HS-5 (cell line): ENCODE measurements at regions not wholly inside any gene's neighbourhood (a gene's known extent, or its start where the extent isn't known, plus 50 kb on each side); places are given as distances from the start of the nearest gene placed in this dataset.

Experiments
- DNase-seq: peaks from one replicate; pipeline ENCODE4 v3.0.0-alpha.2; 2012; ENCODE audit warnings: low read depth

GRCh38 chr1:110765640-110766335 is 91.0 kb upstream of the KCNA3 start:
- no peak for DNase-seq

GRCh38 chr1:110763149-110763548 is 88.4 kb upstream of the KCNA3 start:
- no peak for DNase-seq

GRCh38 chr1:110760321-110760720 is 85.6 kb upstream of the KCNA3 start:
- DNase-seq = no peak

GRCh38 chr1:110756506-110756905 is 81.8 kb upstream of the KCNA3 start:
- DNase-seq = no peak

- DNase-seq = no peak
These were observed 78.4 kb upstream of the KCNA3 start for GRCh38 chr1:110752941-110753725.

- DNase-seq = no peak
These were observed 75.8 kb upstream of the KCNA3 start for GRCh38 chr1:110750562-110750961.

- DNase-seq = no peak
These were observed 75.2 kb upstream of the KCNA3 start for GRCh38 chr1:110749960-110750359.

- DNase-seq = no peak
These were observed 72.0 kb upstream of the KCNA3 start for GRCh38 chr1:110746644-110747259.

- no peak for DNase-seq
These were observed 68.7 kb upstream of the KCNA3 start for GRCh38 chr1:110743397-110743796.

GRCh38 chr1:110736900-110737605 is 62.3 kb upstream of the KCNA3 start:
- DNase-seq = peak; percentile 9

- DNase-seq = no peak
These were observed 59.5 kb upstream of the KCNA3 start for GRCh38 chr1:110734133-110734680.

GRCh38 chr1:110731529-110731928 is 56.8 kb upstream of the KCNA3 start:
- no peak for DNase-seq

GRCh38 chr1:110728388-110729001 is 53.8 kb upstream of the KCNA3 start:
- DNase-seq = no peak

GRCh38 chr1:110727246-110727645 is 52.5 kb upstream of the KCNA3 start:
- no peak for DNase-seq

- no peak for DNase-seq
These were observed 52.0 kb upstream of the KCNA3 start for GRCh38 chr1:110726755-110727154.
